CD4-positive, alpha-beta T cell (primary cell): ENCODE measurements at regions not wholly inside any gene's neighbourhood (a gene's known extent, or its start where the extent isn't known, plus 50 kb on each side); places are given as distances from the start of the nearest gene placed in this dataset.
A peak's percentile ranks its signal among the peaks of the same experiment; 100 is the strongest.

Experiments
- ATAC-seq: fragments of 200-7000 bp; cut with Tn5 transposase; one replicate; pipeline ENCODE4 v1.10.0; 2022; ENCODE audit warnings: mild to moderate bottlenecking; ENCODE audit not compliant: poor library complexity
- CTCF ChIA-PET: fragments of 350-600 bp; sonication (Branson Sonifier 250); formaldehyde crosslinking; loops from one replicate; lab custom pipeline; 2021; ENCODE audit warnings: antibody characterized with exemption, inconsistent platforms; lab: Charles Lee
- POLR2A ChIA-PET: fragments of 350-600 bp; sonication (Branson Sonifier 250); formaldehyde crosslinking; loops from one replicate; lab custom pipeline; 2021; ENCODE audit warnings: antibody characterized with exemption, inconsistent platforms; lab: Charles Lee
- DNase-seq, 14 experiments: peaks; one replicate each; pipeline ENCODE4 v3.0.0-alpha.2; 2013 to 2020; ENCODE audit warnings: mixed read lengths in 2 of 14
- H3K27ac ChIP-seq, 2 donors: one replicate each; pipeline versions ENCODE4 v1.5.1 to v1.7.0; 2013; ENCODE audit warnings: low read length in 2 of 2, low read depth in 1 of 2, mild to moderate bottlenecking in 1 of 2
- H3K27me3 ChIP-seq, 2 experiments: 1 replicate in 1 of 2; 2 replicates in 1 of 2; pipeline versions ENCODE4 v1.6.1 to v1.7.0; 2013; ENCODE audit warnings: low read length in 2 of 2, control low read depth in 1 of 2, mild to moderate bottlenecking in 1 of 2, moderate library complexity in 1 of 2; ENCODE audit not compliant: insufficient read depth in 2 of 2, control insufficient read depth in 1 of 2
- H3K36me3 ChIP-seq: one replicate; pipeline ENCODE4 v1.6.1; 2013; ENCODE audit warnings: low read length, control low read depth; ENCODE audit not compliant: insufficient read depth
- H3K4me1 ChIP-seq: one replicate; pipeline ENCODE4 v1.6.1; 2013; ENCODE audit warnings: low read length, control low read depth; ENCODE audit not compliant: insufficient read depth
- H3K4me3 ChIP-seq: one replicate; pipeline ENCODE4 v1.5.1; 2013; ENCODE audit warnings: mild to moderate bottlenecking, low read length, moderate library complexity
- H3K9me3 ChIP-seq, 2 experiments: 1 replicate in 1 of 2; 2 replicates in 1 of 2; pipeline versions ENCODE4 v1.6.1 to v1.7.0; 2013; ENCODE audit warnings: low read length in 2 of 2, mild to moderate bottlenecking in 2 of 2, control low read depth in 1 of 2, moderate library complexity in 1 of 2; ENCODE audit not compliant: control insufficient read depth in 1 of 2, insufficient read depth in 1 of 2
- H3K27ac Mint-ChIP-seq: one replicate; pipeline ENCODE4 v1.8.0; 2020; ENCODE audit warnings: mixed read lengths
- H3K27me3 Mint-ChIP-seq: one replicate; pipeline ENCODE4 v1.8.0; 2021; ENCODE audit warnings: mixed read lengths
- H3K36me3 Mint-ChIP-seq: one replicate; pipeline ENCODE4 v1.8.0; 2021; ENCODE audit warnings: low read depth, mixed read lengths
- H3K4me1 Mint-ChIP-seq: one replicate; pipeline ENCODE4 v1.8.0; 2021; ENCODE audit warnings: low read depth, mixed read lengths
- H3K4me3 Mint-ChIP-seq: one replicate; pipeline ENCODE4 v1.8.0; 2020; ENCODE audit warnings: mild to moderate bottlenecking, mixed read lengths
- H3K9me3 Mint-ChIP-seq: one replicate; pipeline ENCODE4 v1.8.0; 2020; ENCODE audit warnings: mixed read lengths
- intact Hi-C, 2 experiments: fragments of 100-400 bp; cut with DNase I in 1 of 2; cut with micrococcal nuclease in 1 of 2; formaldehyde crosslinking; loops; one replicate each; pipeline versions ENCODE4 v1.15.1 to v1.9.0; 2023 to 2025; cut with DNase I, micrococcal nuclease
- TF ChIP-seq, protein P1 (sequence below): fragments of 200-600 bp; IDR thresholded peaks from one replicate; pipeline ENCODE4 v1.8.0; 2022; ENCODE audit warnings: antibody characterized with exemption, mild to moderate bottlenecking

DNA sequence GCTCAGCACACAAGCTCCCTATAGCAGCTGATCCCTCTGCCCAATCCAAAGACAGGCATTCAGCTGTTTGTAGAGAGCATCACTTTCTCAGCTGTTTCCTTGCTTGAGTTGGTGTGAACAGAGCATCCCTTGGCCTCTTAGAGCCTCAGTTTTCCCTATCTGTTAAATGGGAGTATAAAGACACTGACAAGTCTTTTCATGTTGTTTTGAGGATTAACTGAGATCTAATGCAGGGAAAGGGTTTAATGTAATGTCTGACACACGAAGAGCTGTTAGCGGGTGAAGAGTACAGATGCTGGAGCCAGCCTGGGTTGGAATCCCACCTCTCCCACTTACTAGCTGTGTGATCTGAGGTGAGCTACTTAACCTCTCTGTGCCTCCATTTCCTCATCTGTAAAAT is 149.5 kb downstream of the PHETA1 start:
- POLR2A ChIA-PET, result no interaction called here
- intact Hi-C loops, result no loop called here
- no peaks in the 10 kb centered on the region for H3K9me3 Mint-ChIP-seq
- Histone ChIP-seq H3K9me3 (no peaks in the 10 kb centered on the region), H3K4me1 (no peaks in the 10 kb centered on the region), H3K36me3 (no peaks in the 10 kb centered on the region), H3K4me3 (no peak overlapping the region), H3K27me3 (peaks cover 2 to 5% of the 10 kb centered on the region in 2 experiments), H3K27ac (no peak overlapping the region)
- no peaks in the 10 kb centered on the region for H3K36me3 Mint-ChIP-seq
- no peak overlapping the region for H3K4me3 Mint-ChIP-seq
- no peak for DNase-seq
- H3K27ac Mint-ChIP-seq, result no peak overlapping the region
- H3K27me3 Mint-ChIP-seq, result peaks cover 7% of the 10 kb centered on the region
- CTCF ChIA-PET, result no interaction called here
- ATAC-seq, result no peak
- no peaks in the 10 kb centered on the region for H3K4me1 Mint-ChIP-seq
- TF ChIP-seq, protein P1, sequence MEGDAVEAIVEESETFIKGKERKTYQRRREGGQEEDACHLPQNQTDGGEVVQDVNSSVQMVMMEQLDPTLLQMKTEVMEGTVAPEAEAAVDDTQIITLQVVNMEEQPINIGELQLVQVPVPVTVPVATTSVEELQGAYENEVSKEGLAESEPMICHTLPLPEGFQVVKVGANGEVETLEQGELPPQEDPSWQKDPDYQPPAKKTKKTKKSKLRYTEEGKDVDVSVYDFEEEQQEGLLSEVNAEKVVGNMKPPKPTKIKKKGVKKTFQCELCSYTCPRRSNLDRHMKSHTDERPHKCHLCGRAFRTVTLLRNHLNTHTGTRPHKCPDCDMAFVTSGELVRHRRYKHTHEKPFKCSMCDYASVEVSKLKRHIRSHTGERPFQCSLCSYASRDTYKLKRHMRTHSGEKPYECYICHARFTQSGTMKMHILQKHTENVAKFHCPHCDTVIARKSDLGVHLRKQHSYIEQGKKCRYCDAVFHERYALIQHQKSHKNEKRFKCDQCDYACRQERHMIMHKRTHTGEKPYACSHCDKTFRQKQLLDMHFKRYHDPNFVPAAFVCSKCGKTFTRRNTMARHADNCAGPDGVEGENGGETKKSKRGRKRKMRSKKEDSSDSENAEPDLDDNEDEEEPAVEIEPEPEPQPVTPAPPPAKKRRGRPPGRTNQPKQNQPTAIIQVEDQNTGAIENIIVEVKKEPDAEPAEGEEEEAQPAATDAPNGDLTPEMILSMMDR, result no peak

DNA sequence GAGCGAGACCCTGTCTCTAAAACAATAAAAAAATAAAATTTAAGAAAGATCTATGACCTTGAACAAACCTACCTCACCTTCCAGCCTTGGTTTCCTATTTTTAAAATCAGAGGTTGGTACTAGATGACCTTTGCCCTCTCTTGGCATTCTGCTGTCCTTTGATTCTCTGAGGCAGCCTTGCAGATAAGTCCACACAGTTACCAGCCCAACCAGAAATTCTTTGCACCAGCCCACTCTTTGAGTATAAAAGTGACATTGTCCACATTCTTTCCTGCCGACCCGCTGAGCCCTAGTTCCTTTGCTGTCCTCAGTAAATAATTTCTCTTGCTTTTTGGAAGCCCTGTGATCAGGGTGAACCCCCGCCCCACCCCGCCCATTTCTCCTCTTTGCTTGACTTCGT is 150.4 kb downstream of the PHETA1 start:
- POLR2A ChIA-PET, result no interaction called here

DNA sequence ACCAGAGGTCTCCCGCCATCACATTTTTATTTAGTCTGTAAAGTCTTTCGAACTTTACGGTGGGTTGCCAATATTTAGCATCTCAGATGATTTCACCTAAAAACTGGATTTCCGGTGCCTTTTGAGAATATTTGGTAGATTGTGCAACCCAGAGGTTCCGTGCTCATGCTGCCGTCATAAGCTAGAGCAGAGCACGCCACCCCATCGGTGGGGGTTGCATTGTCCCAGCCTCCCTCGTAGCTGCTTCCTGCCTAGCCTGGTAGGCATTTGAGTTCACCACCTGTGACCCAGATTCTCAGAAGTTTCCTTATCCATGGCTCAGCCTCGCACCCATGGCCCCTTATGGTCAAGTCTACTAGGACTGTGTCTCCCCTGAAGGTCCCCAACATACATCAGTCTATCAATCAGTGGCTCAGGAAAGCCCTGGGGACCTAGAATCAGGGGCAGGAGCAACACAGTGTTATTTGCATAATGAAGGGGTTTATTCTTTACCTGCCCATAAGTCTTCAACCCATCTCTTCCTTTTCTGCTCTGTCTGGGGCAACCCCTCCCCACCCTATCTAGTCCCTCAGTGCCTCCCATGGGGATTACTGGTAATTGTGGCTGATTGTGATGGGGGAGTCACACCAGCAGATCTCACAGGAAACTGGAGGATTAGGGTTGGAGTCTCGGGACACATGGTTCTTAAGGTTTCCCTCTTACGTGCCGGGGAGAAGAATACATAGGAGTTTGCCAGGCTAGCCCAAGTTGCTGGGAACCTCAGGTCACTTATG is 152.3 kb downstream of the PHETA1 start:
- Mint-ChIP-seq H3K27ac (no peak overlapping the region), H3K27me3 (peaks cover 7% of the 10 kb centered on the region), H3K9me3 (no peaks in the 10 kb centered on the region), H3K36me3 (no peaks in the 10 kb centered on the region), H3K4me1 (no peaks in the 10 kb centered on the region), H3K4me3 (no peak overlapping the region)
- Histone ChIP-seq H3K4me3 (no peak overlapping the region), H3K36me3 (no peaks in the 10 kb centered on the region), H3K27me3 (peaks cover 2 to 5% of the 10 kb centered on the region in 2 experiments), H3K9me3 (no peaks in the 10 kb centered on the region), H3K4me1 (no peaks in the 10 kb centered on the region), H3K27ac (no peak overlapping the region)
- CTCF ChIA-PET, result interaction anchor here (0.5 kb wide), 1 partner anchor 205 kb away, joined by 3 read pairs; no protein-coding TSS in a partner anchor
- POLR2A ChIA-PET, result no interaction called here
- TF ChIP-seq, protein P1, result no peak
- intact Hi-C loops, result no loop called here
- ATAC-seq, result no peak
- peak in 1 of 14 experiments; percentile 20 for DNase-seq

More for the DNA sequence above, 150.4 kb downstream of the PHETA1 start:
- H3K36me3 ChIP-seq, result no peaks in the 10 kb centered on the region
- no peaks in the 10 kb centered on the region for H3K36me3 Mint-ChIP-seq
- no peak overlapping the region for H3K27ac Mint-ChIP-seq
- H3K27me3 ChIP-seq, result peaks cover 2 to 5% of the 10 kb centered on the region in 2 experiments
- no peaks in the 10 kb centered on the region for H3K4me1 Mint-ChIP-seq
- TF ChIP-seq, protein P1, result no peak
- no peaks in the 10 kb centered on the region for H3K4me1 ChIP-seq
- CTCF ChIA-PET, result no interaction called here
- intact Hi-C loops, result no loop called here
- no peak overlapping the region for H3K4me3 Mint-ChIP-seq
- no peaks in the 10 kb centered on the region for H3K9me3 ChIP-seq
- H3K27ac ChIP-seq, result no peak overlapping the region
- peaks cover 7% of the 10 kb centered on the region for H3K27me3 Mint-ChIP-seq
- H3K9me3 Mint-ChIP-seq, result no peaks in the 10 kb centered on the region
- ATAC-seq (no peak), DNase-seq (no peak)
- no peak overlapping the region for H3K4me3 ChIP-seq
